ENCODE measurements at regions not wholly inside any gene's neighbourhood (a gene's known extent, or its start where the extent isn't known, plus 50 kb on each side); places are given as distances from the start of the nearest gene placed in this dataset.

- BruUV-seq (replicated peaks), result no TSS peak
Measured at GRCh38 chr12:13433768-13434167, 237.2 kb downstream of the EMP1 start.

DNA sequence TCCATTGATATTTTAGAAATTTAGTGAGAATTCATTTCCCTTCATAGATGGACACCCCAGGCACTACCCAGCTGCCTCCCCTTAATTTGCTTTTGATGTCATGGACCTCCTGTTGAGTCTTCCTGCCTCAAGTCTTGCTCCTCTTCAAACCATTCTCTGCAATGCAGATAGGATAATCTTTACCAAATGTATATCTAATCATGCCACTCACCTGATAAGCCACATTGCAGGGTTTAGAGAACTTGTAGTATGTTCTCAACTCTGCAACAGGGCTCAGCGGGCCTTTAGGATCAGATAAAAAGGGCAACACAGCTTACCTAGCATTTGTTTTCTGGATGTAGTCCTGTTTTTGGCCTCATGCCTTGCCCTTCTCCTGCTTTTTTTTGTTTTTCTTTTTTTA is 234.5 kb downstream of the EMP1 start:
- WGBS (ENCODE audit: low lambda C conversion rate), result 0% methylated on average over 1 of the region's 1 CpG
- no peak for DNase-seq (ENCODE audit: low spot score)
- H4K20me1 ChIP-seq (ENCODE audit: insufficient read depth, low read length), result no peaks in the 10 kb centered on the region
- no peak overlapping the region for H3K4me3 ChIP-seq (replicated peaks in 1 of 3; ENCODE audit: insufficient read depth in 1 of 3, low read depth in 2 of 3, low read length in 3 of 3)
- H3K36me3 ChIP-seq (replicated peaks in 1 of 2; ENCODE audit: control insufficient read depth in 1 of 2, insufficient read depth in 2 of 2, low read length in 2 of 2), result no peaks in the 10 kb centered on the region
- H3K79me2 ChIP-seq (ENCODE audit: insufficient read depth, low read length), result no peaks in the 10 kb centered on the region
- H3K4me1 ChIP-seq (ENCODE audit: insufficient read depth, low read length), result no peaks in the 10 kb centered on the region
- H3K9ac ChIP-seq (ENCODE audit: insufficient read depth, low read depth, low read length), result no peak overlapping the region
- no TSS peak for BruUV-seq (replicated peaks)
- FAIRE-seq, result no peak
- ATAC-seq, result no peak
- H2AFZ ChIP-seq (ENCODE audit: low read length), result no peak overlapping the region
- no peak for TF ChIP-seq KMT2B (CRISPR knock-in tag; IDR thresholded peaks at IDR 0.05)
- in situ Hi-C loops (cut with HindIII; ENCODE audit: extremely low pct_ligation_motif_present, low pct_unique_long_range_greater_than_20kb) (no loop called here), intact Hi-C loops (cut with micrococcal nuclease; ENCODE audit: unreplicated experiment) (no loop called here)
- H3K9me3 ChIP-seq (ENCODE audit: low read length), result no peaks in the 10 kb centered on the region
- H3K27ac ChIP-seq (ENCODE audit: extremely low read length, insufficient read depth, low read length), result no peak overlapping the region
- ChIA-PET CTCF (ENCODE audit: low intra/inter-chr PET ratio, low total read pairs) (no interaction called here), POLR2A (no interaction called here)
- no peak overlapping the region for H3K4me2 ChIP-seq (ENCODE audit: low read depth, low read length)
- no peaks in the 10 kb centered on the region; a peak in 1 of 5 replicates for H3K27me3 ChIP-seq (ENCODE audit: control insufficient read depth in 1 of 2, insufficient read depth in 2 of 2, low read length in 2 of 2)

More at GRCh38 chr12:13433768-13434167, 237.2 kb downstream of the EMP1 start:
- H3K79me2 ChIP-seq (ENCODE audit: insufficient read depth, low read length), result no peaks in the 10 kb centered on the region
- intact Hi-C loops (cut with micrococcal nuclease; ENCODE audit: unreplicated experiment) (no loop called here), in situ Hi-C loops (cut with HindIII; ENCODE audit: extremely low pct_ligation_motif_present, low pct_unique_long_range_greater_than_20kb) (no loop called here)
- no peaks in the 10 kb centered on the region for H4K20me1 ChIP-seq (ENCODE audit: insufficient read depth, low read length)
- ChIA-PET POLR2A (no interaction called here), CTCF (ENCODE audit: low intra/inter-chr PET ratio, low total read pairs) (no interaction called here)
- H3K4me3 ChIP-seq (replicated peaks in 1 of 3; ENCODE audit: insufficient read depth in 1 of 3, low read depth in 2 of 3, low read length in 3 of 3), result no peak overlapping the region
- DNase-seq (ENCODE audit: low spot score), result no peak
- H3K36me3 ChIP-seq (replicated peaks in 1 of 2; ENCODE audit: control insufficient read depth in 1 of 2, insufficient read depth in 2 of 2, low read length in 2 of 2), result no peaks in the 10 kb centered on the region
- TF ChIP-seq, protein P1, sequence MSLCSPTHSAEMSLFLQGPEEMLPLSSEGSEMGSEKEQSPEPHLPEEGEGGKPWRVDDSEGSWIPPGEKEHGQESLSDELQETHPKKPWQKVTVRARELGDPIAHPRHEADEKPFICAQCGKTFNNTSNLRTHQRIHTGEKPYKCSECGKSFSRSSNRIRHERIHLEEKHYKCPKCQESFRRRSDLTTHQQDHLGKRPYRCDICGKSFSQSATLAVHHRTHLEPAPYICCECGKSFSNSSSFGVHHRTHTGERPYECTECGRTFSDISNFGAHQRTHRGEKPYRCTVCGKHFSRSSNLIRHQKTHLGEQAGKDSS (CRISPR knock-in tag; IDR thresholded peaks at IDR 0.05; ENCODE audit: borderline replicate concordance, low read depth), result no peak
- TF ChIP-seq ETV5 (CRISPR knock-in tag; IDR thresholded peaks at IDR 0.05; ENCODE audit: borderline replicate concordance) (no peak), ZFP36 (IDR thresholded peaks at IDR 0.05; ENCODE audit: borderline replicate concordance, low read depth, low read length, partially characterized antibody) (no peak), ZNF136 (CRISPR knock-in tag; IDR thresholded peaks at IDR 0.05; ENCODE audit: low read depth) (no peak)
- no peak for ATAC-seq
- no peak overlapping the region for H3K9ac ChIP-seq (ENCODE audit: insufficient read depth, low read depth, low read length)
- no peaks in the 10 kb centered on the region for H3K4me1 ChIP-seq (ENCODE audit: insufficient read depth, low read length)
- no peaks in the 10 kb centered on the region for H3K9me3 ChIP-seq (ENCODE audit: low read length)
- no peak overlapping the region for H3K27ac ChIP-seq (ENCODE audit: extremely low read length, insufficient read depth, low read length)
- H3K27me3 ChIP-seq (ENCODE audit: control insufficient read depth in 1 of 2, insufficient read depth in 2 of 2, low read length in 2 of 2), result no peaks in the 10 kb centered on the region; a peak in 1 of 5 replicates
- H3K4me2 ChIP-seq (ENCODE audit: low read depth, low read length), result no peak overlapping the region
- no peak for FAIRE-seq
- H2AFZ ChIP-seq (ENCODE audit: low read length), result no peak overlapping the region

All from HepG2 (cell line).